T-cell (primary cell): ENCODE measurements at regions not wholly inside any gene's neighbourhood (a gene's known extent, or its start where the extent isn't known, plus 50 kb on each side); places are given as distances from the start of the nearest gene placed in this dataset.

Experiments used
- ATAC-seq, 4 experiments: fragments of 200-7000 bp in 3 of 4; fragments of 150-1000 bp in 1 of 4; cut with Tn5 transposase; replicated peaks in 1 of 4; 1 replicate in 3 of 4; 2 replicates in 1 of 4; pipeline ENCODE4 v1.10.0; 2021; ENCODE audit warnings: moderate library complexity in 3 of 4, mild to moderate bottlenecking in 2 of 4, moderate number of reproducible peaks in 1 of 4
- CTCF ChIA-PET, 2 donors: fragments of 300-600 bp; sonication (Branson Sonifier 250); formaldehyde crosslinking; loops; one replicate each; lab custom pipeline; 2022; ENCODE audit warnings: antibody characterized with exemption in 2 of 2; lab: Charles Lee
- POLR2A ChIA-PET, 2 donors: fragments of 300-600 bp; sonication (Branson Sonifier 250); formaldehyde crosslinking; loops; one replicate each; lab custom pipeline; 2022; ENCODE audit warnings: antibody characterized with exemption in 2 of 2; lab: Charles Lee
- DNase-seq, 35 experiments: peaks; one replicate each; pipeline versions ENCODE4 v3.0.0 to v3.0.0-alpha.2; 2013 to 2023
- H3K27ac ChIP-seq: one replicate; pipeline ENCODE4 v1.5.1; 2013; ENCODE audit warnings: low read length
- H3K27me3 ChIP-seq, 2 experiments: replicated peaks in 1 of 2; 1 replicate in 1 of 2; 2 replicates in 1 of 2; pipeline versions ENCODE4 v1.6.1 to v1.7.0; 2013; ENCODE audit warnings: low read length in 1 of 2, mixed read lengths in 1 of 2; ENCODE audit not compliant: control insufficient read depth in 2 of 2, insufficient read depth in 2 of 2; ENCODE audit errors: extremely low read depth in 1 of 2
- H3K36me3 ChIP-seq, 2 donors: 1 replicate in 1 of 2; 2 replicates in 1 of 2; pipeline versions ENCODE4 v1.6.1 to v1.7.0; 2013; ENCODE audit warnings: low read length in 1 of 2; ENCODE audit not compliant: control insufficient read depth in 2 of 2, insufficient read depth in 1 of 2; ENCODE audit errors: extremely low read depth in 1 of 2
- H3K4me1 ChIP-seq, 2 experiments: 1 replicate in 1 of 2; 2 replicates in 1 of 2; pipeline versions ENCODE4 v1.6.1 to v1.7.0; 2013; ENCODE audit warnings: low read length in 2 of 2, mixed read lengths in 1 of 2; ENCODE audit not compliant: insufficient read depth in 2 of 2, control insufficient read depth in 1 of 2; ENCODE audit errors: extremely low read depth in 1 of 2
- H3K4me3 ChIP-seq, 2 donors: 1 replicate in 1 of 2; 2 replicates in 1 of 2; pipeline versions ENCODE4 v1.5.1 to v1.7.0; 2013; ENCODE audit warnings: mild to moderate bottlenecking in 2 of 2, low read length in 1 of 2, moderate library complexity in 1 of 2; ENCODE audit not compliant: control insufficient read depth in 1 of 2; ENCODE audit errors: extremely low read depth in 1 of 2
- H3K9me3 ChIP-seq: 2 replicates; pipeline ENCODE4 v1.7.0; 2013
- H3K27ac Mint-ChIP-seq, 2 donors: one replicate each; pipeline ENCODE4 v1.8.0; 2020 to 2021; ENCODE audit warnings: mild to moderate bottlenecking in 2 of 2, mixed read lengths in 2 of 2
- H3K27me3 Mint-ChIP-seq, 2 donors: one replicate each; pipeline ENCODE4 v1.8.0; 2021 to 2022; ENCODE audit warnings: mixed read lengths in 2 of 2
- H3K36me3 Mint-ChIP-seq: one replicate; pipeline ENCODE4 v1.8.0; 2021; ENCODE audit warnings: mixed read lengths
- H3K4me1 Mint-ChIP-seq, 3 donors: one replicate each; pipeline ENCODE4 v1.8.0; 2020 to 2022; ENCODE audit warnings: mixed read lengths in 3 of 3, mild to moderate bottlenecking in 1 of 3
- H3K4me3 Mint-ChIP-seq, 3 donors: one replicate each; pipeline ENCODE4 v1.8.0; 2020 to 2022; ENCODE audit warnings: mild to moderate bottlenecking in 3 of 3, mixed read lengths in 3 of 3, moderate library complexity in 3 of 3
- H3K9me3 Mint-ChIP-seq, 3 donors: one replicate each; pipeline ENCODE4 v1.8.0; 2020 to 2022; ENCODE audit warnings: mixed read lengths in 3 of 3
- WGBS: methylation state at CpG from one replicate; pipeline ENCODE4 v1.1.5; 2013; ENCODE audit warnings: missing lambda C conversion rate; ENCODE audit not compliant: insufficient coverage; 5-methylcytosine and 5-hydroxymethylcytosine counted together

GRCh38 chr7:98463837-98464557 lies 63.1 kb upstream of the BAIAP2L1 start:
- Mint-ChIP-seq H3K27ac (no peak overlapping the region), H3K4me1 (no peaks in the 10 kb centered on the region)
- CTCF ChIA-PET, result no interaction called here

GRCh38 chr7:98462911-98463633 lies 62.2 kb upstream of the BAIAP2L1 start:
- H3K27ac Mint-ChIP-seq, result no peak overlapping the region
- POLR2A ChIA-PET, result no interaction called here

More at GRCh38 chr7:98463837-98464557, 63.1 kb upstream of the BAIAP2L1 start:
- no peak overlapping the region for H3K4me3 Mint-ChIP-seq
- peaks cover 0 to 3% (median 0%) of the 10 kb centered on the region in 3 donors for H3K9me3 Mint-ChIP-seq
- Histone ChIP-seq H3K9me3 (no peaks in the 10 kb centered on the region), H3K4me1 (no peaks in the 10 kb centered on the region), H3K4me3 (no peak overlapping the region), H3K27ac (no peak overlapping the region), H3K27me3 (peaks cover 0 to 14% of the 10 kb centered on the region in 2 experiments), H3K36me3 (no peaks in the 10 kb centered on the region)
- no peaks in the 10 kb centered on the region for H3K36me3 Mint-ChIP-seq
- DNase-seq (no peak), ATAC-seq (no peak)
- H3K27me3 Mint-ChIP-seq, result peaks cover 4 to 5% of the 10 kb centered on the region in 2 donors
- WGBS, result 61% methylated on average over 4 of the region's 9 CpGs
- POLR2A ChIA-PET, result no interaction called here

GRCh38 chr7:98460902-98461301 lies 60.0 kb upstream of the BAIAP2L1 start:
- Mint-ChIP-seq H3K4me1 (no peaks in the 10 kb centered on the region), H3K27ac (no peak overlapping the region), H3K36me3 (no peaks in the 10 kb centered on the region), H3K27me3 (no peaks in the 10 kb centered on the region), H3K4me3 (no peak overlapping the region), H3K9me3 (no peaks in the 10 kb centered on the region)
- no peak for DNase-seq
- Histone ChIP-seq H3K27ac (no peak overlapping the region), H3K4me1 (no peaks in the 10 kb centered on the region), H3K9me3 (no peaks in the 10 kb centered on the region), H3K36me3 (no peaks in the 10 kb centered on the region), H3K27me3 (peaks cover 0 to 13% of the 10 kb centered on the region in 2 experiments), H3K4me3 (no peak overlapping the region)
- CTCF ChIA-PET, result no interaction called here
- no peak for ATAC-seq
- WGBS, result 100% methylated on average over 1 of the region's 3 CpGs
- POLR2A ChIA-PET, result no interaction called here

More at GRCh38 chr7:98462911-98463633, 62.2 kb upstream of the BAIAP2L1 start:
- DNase-seq, result no peak
- H3K27me3 ChIP-seq, result peaks cover 0 to 15% of the 10 kb centered on the region in 2 experiments
- no peaks in the 10 kb centered on the region for H3K4me1 ChIP-seq
- no peaks in the 10 kb centered on the region for H3K36me3 ChIP-seq
- H3K9me3 ChIP-seq, result no peaks in the 10 kb centered on the region
- no peak overlapping the region for H3K4me3 ChIP-seq
- Mint-ChIP-seq H3K36me3 (no peaks in the 10 kb centered on the region), H3K9me3 (no peaks in the 10 kb centered on the region), H3K27me3 (peaks cover 0 to 3% of the 10 kb centered on the region in 2 donors), H3K4me1 (no peaks in the 10 kb centered on the region), H3K4me3 (no peak overlapping the region)
- CTCF ChIA-PET, result no interaction called here
- ATAC-seq, result no peak
- 65% methylated on average over 8 of the region's 9 CpGs for WGBS
- no peak overlapping the region for H3K27ac ChIP-seq

- CTCF ChIA-PET, result no interaction called here
- Mint-ChIP-seq H3K27me3 (no peaks in the 10 kb centered on the region), H3K4me3 (no peak overlapping the region), H3K9me3 (no peaks in the 10 kb centered on the region), H3K36me3 (no peaks in the 10 kb centered on the region), H3K27ac (no peak overlapping the region), H3K4me1 (no peaks in the 10 kb centered on the region)
- DNase-seq (no peak), ATAC-seq (no peak)
- Histone ChIP-seq H3K27ac (no peak overlapping the region), H3K9me3 (no peaks in the 10 kb centered on the region), H3K36me3 (no peaks in the 10 kb centered on the region), H3K4me3 (no peak overlapping the region), H3K27me3 (peaks cover 0 to 13% of the 10 kb centered on the region in 2 experiments), H3K4me1 (no peaks in the 10 kb centered on the region)
- POLR2A ChIA-PET, result no interaction called here
- 100% methylated on average over 1 of the region's 4 CpGs for WGBS
Observed at GRCh38 chr7:98459529-98459928, 58.6 kb upstream of the BAIAP2L1 start.

GRCh38 chr7:98458090-98458875 lies 57.4 kb upstream of the BAIAP2L1 start:
- Histone ChIP-seq H3K4me1 (no peaks in the 10 kb centered on the region), H3K4me3 (no peak overlapping the region), H3K27me3 (peaks cover 0 to 12% of the 10 kb centered on the region in 2 experiments), H3K27ac (no peak overlapping the region), H3K36me3 (no peaks in the 10 kb centered on the region), H3K9me3 (no peaks in the 10 kb centered on the region)
- ChIA-PET POLR2A (no interaction called here), CTCF (interaction anchor here in 1 of 2 donors (0.5 kb wide), 1 partner anchor 346 kb away, joined by 3 read pairs; no protein-coding TSS in a partner anchor)
- H3K36me3 Mint-ChIP-seq, result no peaks in the 10 kb centered on the region
- no peaks in the 10 kb centered on the region for H3K4me1 Mint-ChIP-seq
- 70% methylated on average over 11 of the region's 16 CpGs for WGBS
- H3K9me3 Mint-ChIP-seq, result peaks cover 0 to under 1% (median under 1%) of the 10 kb centered on the region in 3 donors
- DNase-seq (no peak), ATAC-seq (no peak)
- no peak overlapping the region for H3K4me3 Mint-ChIP-seq
- no peak overlapping the region for H3K27ac Mint-ChIP-seq
- H3K27me3 Mint-ChIP-seq, result no peaks in the 10 kb centered on the region

- no peak overlapping the region for H3K4me3 Mint-ChIP-seq
- ATAC-seq (no peak), DNase-seq (no peak)
- H3K36me3 Mint-ChIP-seq, result no peaks in the 10 kb centered on the region
- Histone ChIP-seq H3K27me3 (peaks cover 0 to 8% of the 10 kb centered on the region in 2 experiments), H3K9me3 (no peaks in the 10 kb centered on the region), H3K4me3 (no peak overlapping the region), H3K4me1 (no peaks in the 10 kb centered on the region), H3K27ac (no peak overlapping the region), H3K36me3 (no peaks in the 10 kb centered on the region)
- H3K9me3 Mint-ChIP-seq, result peaks cover 0 to 12% (median 7%) of the 10 kb centered on the region in 3 donors
- WGBS, result no CpG with 5 or more reads among the region's 6 CpGs
- POLR2A ChIA-PET, result interaction anchor here in 1 of 2 donors (0.5 kb wide), 1 partner anchor 15 kb away, joined by 3 read pairs; no protein-coding TSS in a partner anchor
- CTCF ChIA-PET, result no interaction called here
- H3K4me1 Mint-ChIP-seq, result no peaks in the 10 kb centered on the region
- no peak overlapping the region for H3K27ac Mint-ChIP-seq
- no peaks in the 10 kb centered on the region for H3K27me3 Mint-ChIP-seq
Observed at GRCh38 chr7:98456866-98457265, 56.0 kb upstream of the BAIAP2L1 start.
